ENCODE measurements at regions not wholly inside any gene's neighbourhood (a gene's known extent, or its start where the extent isn't known, plus 50 kb on each side); places are given as distances from the start of the nearest gene placed in this dataset.

DNA sequence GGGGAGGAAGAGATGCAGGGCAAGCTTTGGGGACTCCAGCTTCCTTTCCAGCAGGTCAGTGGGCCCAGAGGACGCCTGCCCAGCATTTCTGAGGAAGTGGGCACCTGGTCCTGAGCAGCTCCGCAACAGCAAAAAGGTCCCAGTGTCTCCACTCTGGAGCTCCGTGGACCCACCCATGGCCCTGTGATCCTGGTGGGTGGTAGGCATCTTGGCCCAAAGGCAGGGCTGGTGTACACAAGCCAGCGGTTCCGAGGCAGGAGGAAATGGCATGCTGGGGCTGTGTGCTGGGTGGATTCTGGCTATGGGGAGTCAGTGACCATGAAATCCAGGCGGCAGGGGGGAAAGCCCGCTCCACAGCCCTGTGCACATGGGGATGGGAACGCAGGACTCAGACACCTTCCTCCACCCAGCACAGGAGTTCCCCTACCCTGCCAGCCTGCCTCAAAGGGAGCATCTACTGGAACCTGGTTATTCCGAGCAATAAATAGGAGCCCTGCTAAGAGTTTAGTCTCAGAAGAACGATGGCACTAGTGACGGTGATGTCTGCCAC is 206.0 kb downstream of the GLI2 start:
- Histone ChIP-seq H3K4me3 (no peak overlapping the region), H3K4me1 (peaks cover 0 to 19% (median 0%) of the 10 kb centered on the region in 4 donors), H3K27ac (no peak overlapping the region), H3K9me3 (no peaks in the 10 kb centered on the region), H3K36me3 (no peaks in the 10 kb centered on the region), H3K27me3 (no peaks in the 10 kb centered on the region)
- no peak for TF ChIP-seq CTCF (IDR thresholded peaks at IDR 0.05)
- TF ChIP-seq POLR2A (IDR thresholded peaks at IDR 0.05): no peak
- no peak for DNase-seq

GRCh38 chr2:120942658-120943057 is 207.0 kb downstream of the GLI2 start:
- H3K27me3 ChIP-seq: no peaks in the 10 kb centered on the region
- H3K36me3 ChIP-seq: no peaks in the 10 kb centered on the region
- no peak overlapping the region for H3K4me3 ChIP-seq
- H3K27ac ChIP-seq: no peak overlapping the region
- H3K9me3 ChIP-seq: no peaks in the 10 kb centered on the region
- no peak for TF ChIP-seq POLR2A (IDR thresholded peaks at IDR 0.05)
- no peak for TF ChIP-seq CTCF (IDR thresholded peaks at IDR 0.05)
- H3K4me1 ChIP-seq: peaks cover 0 to 10% (median 0%) of the 10 kb centered on the region in 4 donors
- no peak for DNase-seq

GRCh38 chr2:120943403-120944034 is 207.9 kb downstream of the GLI2 start:
- Histone ChIP-seq H3K27ac (no peak overlapping the region), H3K4me3 (no peak overlapping the region), H3K9me3 (no peaks in the 10 kb centered on the region), H3K27me3 (no peaks in the 10 kb centered on the region), H3K36me3 (no peaks in the 10 kb centered on the region), H3K4me1 (peaks cover 0 to 1% (median 0%) of the 10 kb centered on the region in 4 donors)
- no peak for TF ChIP-seq POLR2A (IDR thresholded peaks at IDR 0.05)
- no peak for TF ChIP-seq CTCF (IDR thresholded peaks at IDR 0.05)
- no peak for DNase-seq

DNA sequence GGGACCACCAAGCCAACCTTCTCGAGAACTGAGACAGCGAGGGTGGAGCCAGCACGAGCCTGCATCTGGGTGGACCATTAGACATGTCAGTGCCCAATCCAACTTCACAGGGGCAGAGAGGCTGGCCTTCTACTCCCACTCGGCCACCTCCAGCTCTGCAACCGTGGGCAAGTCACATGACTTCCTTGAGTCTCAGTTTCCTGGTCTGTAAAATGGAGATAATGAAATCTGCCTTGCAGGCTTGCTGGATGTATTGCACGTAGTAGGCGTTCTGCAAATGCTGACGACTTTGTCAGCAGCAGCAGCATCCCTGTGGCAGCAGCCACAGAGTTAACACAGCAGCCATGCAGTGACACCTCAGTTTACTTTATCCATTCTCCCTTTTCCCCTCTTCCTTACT is 208.9 kb downstream of the GLI2 start:
- H3K4me1 ChIP-seq: no peaks in the 10 kb centered on the region
- H3K4me3 ChIP-seq: no peak overlapping the region
- H3K36me3 ChIP-seq: no peaks in the 10 kb centered on the region
- H3K27ac ChIP-seq: no peak overlapping the region
- H3K9me3 ChIP-seq: no peaks in the 10 kb centered on the region
- no peaks in the 10 kb centered on the region for H3K27me3 ChIP-seq
- no peak for DNase-seq
- TF ChIP-seq POLR2A (IDR thresholded peaks at IDR 0.05) (no peak), CTCF (IDR thresholded peaks at IDR 0.05) (no peak)

DNA sequence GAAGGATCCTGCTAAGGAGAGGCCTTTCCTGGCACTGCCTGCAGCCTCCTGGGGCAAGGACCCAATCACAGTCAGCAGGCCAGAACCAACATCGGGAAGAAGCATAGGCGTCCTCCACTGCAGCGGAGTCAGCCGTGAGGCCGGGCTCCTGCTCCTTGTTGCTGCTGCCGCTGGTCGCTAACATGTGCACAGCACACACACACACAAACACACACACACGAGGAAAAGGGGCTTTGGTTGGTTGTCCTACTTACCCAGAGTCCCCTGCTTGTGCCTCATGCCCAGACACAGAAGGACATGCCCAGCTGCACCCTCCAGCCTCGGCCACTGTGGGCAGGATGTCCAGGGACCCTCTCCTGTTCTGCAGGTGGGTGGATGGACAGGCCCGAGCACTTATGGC is 209.4 kb downstream of the GLI2 start:
- no peak for TF ChIP-seq CTCF (IDR thresholded peaks at IDR 0.05)
- no peak for TF ChIP-seq POLR2A (IDR thresholded peaks at IDR 0.05)

More for the DNA sequence above, 209.4 kb downstream of the GLI2 start:
- Histone ChIP-seq H3K27ac (no peak overlapping the region), H3K9me3 (no peaks in the 10 kb centered on the region), H3K36me3 (no peaks in the 10 kb centered on the region), H3K27me3 (no peaks in the 10 kb centered on the region), H3K4me1 (no peaks in the 10 kb centered on the region), H3K4me3 (no peak overlapping the region)
- no peak for DNase-seq
